Keratinocyte (primary cell): ENCODE measurements at regions not wholly inside any gene's neighbourhood (a gene's known extent, or its start where the extent isn't known, plus 50 kb on each side); places are given as distances from the start of the nearest gene placed in this dataset.

Experiments
- CTCF ChIP-seq, 3 experiments: IDR thresholded peaks in 1 of 3; conservative IDR thresholded peaks in 1 of 3; optimal IDR thresholded peaks in 1 of 3; 2 replicates in 2 of 3; 3 replicates in 1 of 3; pipeline versions ENCODE3 to v1.5.1; 2011; ENCODE audit warnings: low read length in 3 of 3, mild to moderate bottlenecking in 3 of 3, moderate library complexity in 2 of 3, control low read depth in 1 of 3, inconsistent platforms in 1 of 3; ENCODE audit not compliant: insufficient read depth in 2 of 3; ENCODE audit errors: extremely low read depth in 1 of 3
- EZH2 ChIP-seq: IDR thresholded peaks from one replicate; pipeline ENCODE4 v1.6.1; 2012; ENCODE audit warnings: inconsistent platforms, mild to moderate bottlenecking, low read length, moderate library complexity

DNA sequence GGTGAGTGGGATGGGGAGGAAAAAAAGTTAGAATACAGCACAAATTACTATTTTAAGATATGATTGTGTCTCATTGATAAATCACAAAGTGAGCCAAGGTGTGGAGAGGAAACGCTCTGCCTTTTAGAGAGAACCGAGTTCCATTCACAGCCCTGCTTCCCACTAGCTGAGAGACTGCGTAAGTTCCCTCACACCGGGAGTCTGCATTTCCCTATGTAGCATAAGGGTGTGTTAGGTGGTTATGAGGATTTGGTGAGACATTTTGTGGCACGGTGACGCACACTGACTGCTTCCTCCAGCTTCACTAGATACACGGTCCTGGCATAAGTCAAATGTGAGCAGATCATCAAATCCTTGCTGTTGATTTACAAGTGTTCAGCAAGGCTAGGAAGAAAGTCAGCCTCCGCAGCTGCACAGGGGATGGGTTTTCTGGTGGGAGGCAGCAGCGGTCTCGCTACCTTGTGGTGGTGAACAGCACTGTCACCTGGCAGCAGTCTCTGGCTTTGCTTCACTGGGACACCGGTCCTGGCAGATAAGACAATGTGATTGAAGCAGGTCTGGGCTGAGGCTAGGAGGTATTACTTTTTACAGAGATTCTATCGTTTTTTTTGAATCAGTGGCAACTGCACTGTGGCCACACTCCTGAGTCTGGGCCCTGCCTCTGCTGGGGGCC, 312.2 kb upstream of the B3GAT1 start:
- TF ChIP-seq CTCF (optimal IDR thresholded peaks at IDR 0.05 in 1 of 3, IDR thresholded peaks at IDR 0.05 in 1 of 3, conservative IDR thresholded peaks at IDR 0.05 in 1 of 3; ENCODE audit: extremely low read depth in 1 of 3, insufficient read depth in 2 of 3, low read length in 3 of 3) (no peak), EZH2 (no peak)
